ENCODE measurements at regions not wholly inside any gene's neighbourhood (a gene's known extent, or its start where the extent isn't known, plus 50 kb on each side); places are given as distances from the start of the nearest gene placed in this dataset.

DNA sequence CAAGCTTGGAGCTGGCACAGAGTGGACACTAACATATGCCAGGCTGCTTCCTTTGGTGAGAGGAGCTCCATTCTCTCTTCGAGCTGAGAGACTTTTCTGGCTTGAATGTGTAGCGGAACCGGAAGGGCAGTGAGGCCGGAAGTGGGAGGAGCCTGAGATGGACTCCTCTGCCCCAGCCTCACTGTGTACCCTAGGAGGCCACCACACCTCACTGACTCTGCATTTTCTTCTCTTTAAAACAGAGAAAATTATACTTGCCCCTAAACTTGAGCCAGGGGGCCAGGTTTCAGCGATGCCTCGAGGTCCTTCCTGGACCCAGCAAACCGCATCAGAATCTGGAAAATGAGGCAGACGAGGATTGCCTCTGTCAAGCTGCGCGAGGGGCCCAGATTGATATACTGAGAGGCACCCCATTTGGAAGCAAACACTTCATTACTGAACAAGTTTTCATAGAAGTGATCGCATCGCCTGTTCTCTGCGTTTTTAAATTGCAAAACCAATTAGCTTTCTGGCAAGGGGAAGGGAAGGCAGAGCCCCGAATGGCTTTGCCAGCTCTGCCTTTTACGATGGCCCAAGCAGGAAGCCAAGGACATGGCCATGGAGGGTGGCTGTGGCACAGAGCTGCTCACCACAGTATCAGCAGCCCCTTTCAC is 708.1 kb downstream of the PTPRU start:
- TF ChIP-seq CTCF (IDR thresholded peaks at IDR 0.05) (no peak), POLR2A (IDR thresholded peaks at IDR 0.05) (no peak)

Data from thyroid gland (tissue), 4 donors.